CD4-positive, CD25-positive, alpha-beta regulatory T cell (primary cell): ENCODE measurements at regions not wholly inside any gene's neighbourhood (a gene's known extent, or its start where the extent isn't known, plus 50 kb on each side); places are given as distances from the start of the nearest gene placed in this dataset.

Source experiments
- ATAC-seq, 2 donors: fragments of 150-1000 bp; cut with Tn5 transposase; one replicate each; pipeline ENCODE4 v1.10.0; 2021; ENCODE audit warnings: low read depth in 2 of 2, moderate number of reproducible peaks in 2 of 2, moderate library complexity in 1 of 2
- DNase-seq, 3 donors: peaks; one replicate each; pipeline versions ENCODE4 v3.0.0 to v3.0.0-alpha.2; 2012 to 2022; ENCODE audit warnings: mixed read lengths in 1 of 3
- H3K27ac ChIP-seq: one replicate; pipeline ENCODE4 v1.7.0; 2013; ENCODE audit warnings: mild to moderate bottlenecking, low read length; ENCODE audit not compliant: insufficient read depth, poor library complexity, severe bottlenecking
- H3K27me3 ChIP-seq: one replicate; pipeline ENCODE4 v1.7.0; 2013; ENCODE audit warnings: low read length; ENCODE audit not compliant: control insufficient read depth, insufficient read depth
- H3K36me3 ChIP-seq: one replicate; pipeline ENCODE4 v1.7.0; 2013; ENCODE audit warnings: mild to moderate bottlenecking, low read length, moderate library complexity; ENCODE audit not compliant: control insufficient read depth, insufficient read depth
- H3K4me1 ChIP-seq: 2 replicates; pipeline ENCODE4 v1.7.0; 2013; ENCODE audit warnings: mild to moderate bottlenecking, low read length; ENCODE audit not compliant: insufficient read depth, control insufficient read depth, poor library complexity, severe bottlenecking
- H3K4me3 ChIP-seq: one replicate; pipeline ENCODE4 v1.7.0; 2013; ENCODE audit warnings: low read depth, mild to moderate bottlenecking, low read length, moderate library complexity
- H3K9me3 ChIP-seq, 2 experiments: 1 replicate in 1 of 2; 2 replicates in 1 of 2; pipeline ENCODE4 v1.7.0; 2013; ENCODE audit warnings: low read length in 2 of 2, mild to moderate bottlenecking in 1 of 2, moderate library complexity in 1 of 2; ENCODE audit not compliant: control insufficient read depth in 2 of 2
- H3K27ac Mint-ChIP-seq, 3 donors: one replicate each; pipeline ENCODE4 v1.8.0; 2020 to 2022; ENCODE audit warnings: mild to moderate bottlenecking in 3 of 3, mixed read lengths in 3 of 3, moderate library complexity in 2 of 3
- H3K27me3 Mint-ChIP-seq: one replicate; pipeline ENCODE4 v1.8.0; 2022; ENCODE audit warnings: mild to moderate bottlenecking, mixed read lengths
- H3K36me3 Mint-ChIP-seq: one replicate; pipeline ENCODE4 v1.8.0; 2020; ENCODE audit warnings: mixed read lengths
- H3K4me1 Mint-ChIP-seq, 4 donors: one replicate each; pipeline ENCODE4 v1.8.0; 2020 to 2022; ENCODE audit warnings: mixed read lengths in 4 of 4, mild to moderate bottlenecking in 1 of 4
- H3K4me3 Mint-ChIP-seq, 4 donors: one replicate each; pipeline ENCODE4 v1.8.0; 2020 to 2022; ENCODE audit warnings: mild to moderate bottlenecking in 4 of 4, mixed read lengths in 4 of 4, moderate library complexity in 3 of 4
- H3K9me3 Mint-ChIP-seq, 7 donors: one replicate each; pipeline ENCODE4 v1.8.0; 2020 to 2022; ENCODE audit warnings: mixed read lengths in 7 of 7, mild to moderate bottlenecking in 3 of 7, moderate library complexity in 2 of 7

DNA sequence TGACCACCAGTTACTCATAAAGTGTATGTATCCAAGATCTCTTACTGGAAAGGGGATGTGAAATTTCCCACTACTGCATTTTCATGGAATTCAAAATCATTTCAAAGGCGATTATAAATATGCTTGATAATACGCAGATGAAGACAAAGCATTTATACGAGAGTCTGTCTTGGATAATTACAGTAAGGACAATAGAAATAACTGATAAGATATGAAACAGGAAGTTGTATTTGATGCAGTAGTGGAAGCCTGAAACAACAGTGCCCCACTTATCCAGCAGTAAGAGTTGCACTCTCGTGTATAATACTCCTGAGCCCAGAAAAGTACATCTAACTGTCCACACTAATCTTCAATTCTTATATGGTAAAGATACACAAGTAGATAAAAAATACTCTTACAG, 188.7 kb upstream of the POU5F2 start:
- Mint-ChIP-seq H3K36me3 (peaks cover 33% of the 10 kb centered on the region), H3K9me3 (peaks cover 0 to 9% (median 1%) of the 10 kb centered on the region in 7 donors), H3K27ac (no peak overlapping the region), H3K27me3 (no peaks in the 10 kb centered on the region), H3K4me3 (peak overlapping the region in 1 of 4 donors; percentile 27), H3K4me1 (peaks cover 0 to 18% (median 7%) of the 10 kb centered on the region in 4 donors)
- ATAC-seq (no peak), DNase-seq (no peak)
- Histone ChIP-seq H3K4me1 (no peaks in the 10 kb centered on the region), H3K36me3 (peaks cover 6% of the 10 kb centered on the region), H3K9me3 (no peaks in the 10 kb centered on the region), H3K27ac (no peak overlapping the region), H3K4me3 (no peak overlapping the region), H3K27me3 (no peaks in the 10 kb centered on the region)

DNA sequence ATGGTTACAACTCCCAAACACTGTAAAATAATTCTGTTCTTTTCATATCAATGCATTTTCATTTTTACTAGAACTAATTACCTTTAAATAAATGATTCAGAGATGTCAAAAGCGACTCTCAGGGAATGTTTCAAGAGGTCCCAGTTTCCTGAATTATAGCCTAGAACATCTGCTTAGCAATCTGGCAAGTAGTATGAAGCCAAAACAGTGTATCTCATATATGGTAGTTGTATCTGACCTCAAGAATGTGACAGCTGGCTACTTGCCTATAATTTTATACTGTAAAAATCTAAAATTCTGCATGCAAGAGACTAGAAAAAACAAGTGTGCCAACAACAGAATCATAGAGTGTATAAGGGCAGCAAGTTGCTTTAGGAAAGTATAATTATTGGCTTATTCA, 187.7 kb upstream of the POU5F2 start:
- no peaks in the 10 kb centered on the region for H3K27me3 ChIP-seq
- peaks cover 0 to 26% (median 7%) of the 10 kb centered on the region in 4 donors for H3K4me1 Mint-ChIP-seq
- peaks cover 24% of the 10 kb centered on the region for H3K36me3 Mint-ChIP-seq
- no peaks in the 10 kb centered on the region for H3K4me1 ChIP-seq
- H3K27ac ChIP-seq: no peak overlapping the region
- peaks cover 0 to 3% (median 0%) of the 10 kb centered on the region in 7 donors for H3K9me3 Mint-ChIP-seq
- no peak overlapping the region for H3K4me3 Mint-ChIP-seq
- no peaks in the 10 kb centered on the region for H3K9me3 ChIP-seq
- H3K4me3 ChIP-seq: no peak overlapping the region
- H3K27me3 Mint-ChIP-seq: no peaks in the 10 kb centered on the region
- no peak overlapping the region for H3K27ac Mint-ChIP-seq
- ATAC-seq (no peak), DNase-seq (no peak)
- H3K36me3 ChIP-seq: peaks cover 6% of the 10 kb centered on the region

DNA sequence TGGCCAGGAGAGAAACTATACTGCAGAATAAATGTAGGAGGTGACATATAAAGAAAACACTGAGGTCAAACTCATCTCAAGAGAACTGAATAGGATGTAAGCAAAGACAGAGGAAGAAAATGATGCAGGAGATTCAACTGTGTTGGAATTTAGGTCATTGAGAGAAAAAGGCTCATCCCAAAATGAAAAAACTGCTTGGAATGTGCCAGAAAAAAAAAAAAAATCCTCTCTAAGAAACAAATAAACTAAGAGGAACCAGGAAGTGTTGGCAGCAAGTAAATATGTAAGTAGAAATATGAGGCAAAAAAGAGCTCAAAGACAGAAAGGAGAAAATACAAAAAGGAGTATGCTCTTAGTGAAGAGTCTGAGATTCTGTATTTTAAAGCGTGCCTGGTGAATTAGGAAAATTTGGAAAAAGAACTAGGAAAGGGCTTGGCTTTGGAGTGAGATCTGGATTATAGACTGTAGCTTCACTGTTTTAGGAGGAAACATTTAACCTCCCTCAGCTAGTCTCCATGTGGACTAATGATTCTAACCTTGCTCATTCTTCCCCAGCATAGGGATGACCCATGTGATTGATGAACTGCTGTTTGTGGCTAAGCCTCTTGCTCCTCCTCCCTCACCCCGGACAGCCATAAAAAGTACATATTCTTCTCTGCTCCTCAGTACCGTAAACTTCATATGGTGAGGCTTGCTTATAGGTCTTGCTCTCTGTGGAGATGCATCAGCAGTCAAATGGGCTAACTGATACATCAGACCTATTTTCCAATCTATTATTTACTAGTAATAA, 185.6 kb upstream of the POU5F2 start:
- Mint-ChIP-seq H3K4me3 (no peak overlapping the region), H3K27me3 (no peaks in the 10 kb centered on the region), H3K27ac (no peak overlapping the region), H3K36me3 (peaks cover 13% of the 10 kb centered on the region), H3K9me3 (no peaks in the 10 kb centered on the region), H3K4me1 (peaks cover 0 to 17% (median 8%) of the 10 kb centered on the region in 4 donors)
- no peak overlapping the region for H3K27ac ChIP-seq
- no peaks in the 10 kb centered on the region for H3K9me3 ChIP-seq
- H3K4me3 ChIP-seq: no peak overlapping the region
- peaks cover 2% of the 10 kb centered on the region for H3K36me3 ChIP-seq
- H3K27me3 ChIP-seq: no peaks in the 10 kb centered on the region
- H3K4me1 ChIP-seq: no peaks in the 10 kb centered on the region
- ATAC-seq (no peak), DNase-seq (no peak)

DNA sequence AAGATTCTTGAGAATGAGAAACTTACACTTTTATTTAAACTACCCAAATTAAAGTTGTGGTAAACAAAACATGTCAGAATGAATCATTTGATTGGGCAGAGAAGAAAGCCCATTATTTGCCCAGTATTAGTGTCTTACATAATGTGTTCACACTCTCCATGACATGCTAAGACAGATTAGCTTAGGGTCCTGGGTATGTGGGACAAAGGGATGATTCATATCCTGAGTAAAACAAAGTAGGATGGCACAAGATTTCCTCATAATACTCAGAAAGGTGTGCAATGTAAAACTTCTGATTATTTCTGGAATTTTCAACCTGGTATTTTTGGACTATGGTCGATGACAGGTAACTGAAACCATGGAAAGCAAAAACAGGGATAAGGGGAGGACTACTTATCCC, 183.9 kb upstream of the POU5F2 start:
- Mint-ChIP-seq H3K4me1 (peaks cover 2 to 16% (median 10%) of the 10 kb centered on the region in 4 donors), H3K36me3 (peaks cover 17% of the 10 kb centered on the region), H3K27ac (no peak overlapping the region), H3K27me3 (no peaks in the 10 kb centered on the region), H3K9me3 (no peaks in the 10 kb centered on the region), H3K4me3 (no peak overlapping the region)
- Histone ChIP-seq H3K27me3 (no peaks in the 10 kb centered on the region), H3K27ac (no peak overlapping the region), H3K36me3 (peaks cover 2% of the 10 kb centered on the region), H3K4me3 (no peak overlapping the region), H3K4me1 (no peaks in the 10 kb centered on the region), H3K9me3 (no peaks in the 10 kb centered on the region)
- ATAC-seq: no peak
- DNase-seq: no peak

DNA sequence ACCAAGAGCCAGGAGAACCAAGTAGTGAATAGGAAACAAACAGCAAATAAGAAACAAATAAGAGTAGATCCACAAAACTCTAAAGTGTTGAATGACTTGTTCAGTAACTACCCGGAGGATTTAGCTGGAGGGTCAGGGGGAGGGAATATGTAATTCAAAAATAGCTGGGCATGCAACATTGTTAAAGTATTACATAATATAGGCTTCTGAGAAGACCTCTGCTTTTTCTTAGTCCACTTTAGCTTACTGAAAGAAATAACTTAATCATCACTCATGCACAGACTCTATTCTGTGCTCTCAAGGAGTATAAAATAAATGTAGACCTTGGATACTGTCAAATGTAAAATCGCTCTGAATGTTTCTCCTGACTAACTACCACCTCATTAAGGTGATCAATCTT, 183.2 kb upstream of the POU5F2 start:
- no peaks in the 10 kb centered on the region for H3K9me3 ChIP-seq
- no peaks in the 10 kb centered on the region for H3K27me3 ChIP-seq
- DNase-seq: no peak
- H3K27ac Mint-ChIP-seq: no peak overlapping the region
- no peaks in the 10 kb centered on the region for H3K27me3 Mint-ChIP-seq
- H3K4me1 ChIP-seq: no peaks in the 10 kb centered on the region
- H3K4me1 Mint-ChIP-seq: peaks cover 2 to 14% (median 10%) of the 10 kb centered on the region in 4 donors
- H3K36me3 Mint-ChIP-seq: peaks cover 17% of the 10 kb centered on the region
- peaks cover 2% of the 10 kb centered on the region for H3K36me3 ChIP-seq
- no peak overlapping the region for H3K4me3 ChIP-seq
- no peak overlapping the region for H3K4me3 Mint-ChIP-seq
- no peak overlapping the region for H3K27ac ChIP-seq
- no peaks in the 10 kb centered on the region for H3K9me3 Mint-ChIP-seq
- no peak for ATAC-seq

DNA sequence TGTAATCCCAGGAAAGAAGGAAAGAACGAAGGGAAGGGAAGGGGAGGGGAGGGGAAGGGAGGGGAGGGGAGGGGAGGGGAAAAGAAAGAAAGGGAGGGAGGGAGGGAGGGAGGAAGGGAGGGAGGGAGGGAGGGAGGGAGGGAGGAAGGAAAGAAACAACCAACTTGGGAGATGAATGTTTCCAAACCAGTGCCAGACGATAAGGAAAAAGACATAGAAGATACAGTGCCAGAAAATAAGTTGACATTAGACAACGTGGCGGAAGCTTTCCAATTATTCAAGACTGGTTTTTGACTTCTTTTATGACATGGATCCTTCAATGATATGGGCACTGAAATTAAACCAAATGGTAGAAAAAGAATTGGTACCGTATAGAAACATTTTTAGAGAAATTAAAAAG, 181.2 kb upstream of the POU5F2 start:
- Mint-ChIP-seq H3K9me3 (no peaks in the 10 kb centered on the region), H3K4me3 (no peak overlapping the region), H3K4me1 (peaks cover under 1 to 14% (median 9%) of the 10 kb centered on the region in 4 donors), H3K27me3 (no peaks in the 10 kb centered on the region), H3K27ac (no peak overlapping the region), H3K36me3 (peaks cover 15% of the 10 kb centered on the region)
- no peak overlapping the region for H3K27ac ChIP-seq
- H3K27me3 ChIP-seq: no peaks in the 10 kb centered on the region
- no peak overlapping the region for H3K4me3 ChIP-seq
- H3K9me3 ChIP-seq: no peaks in the 10 kb centered on the region
- H3K36me3 ChIP-seq: peaks cover 2% of the 10 kb centered on the region
- DNase-seq: no peak
- H3K4me1 ChIP-seq: no peaks in the 10 kb centered on the region
- ATAC-seq: no peak

DNA sequence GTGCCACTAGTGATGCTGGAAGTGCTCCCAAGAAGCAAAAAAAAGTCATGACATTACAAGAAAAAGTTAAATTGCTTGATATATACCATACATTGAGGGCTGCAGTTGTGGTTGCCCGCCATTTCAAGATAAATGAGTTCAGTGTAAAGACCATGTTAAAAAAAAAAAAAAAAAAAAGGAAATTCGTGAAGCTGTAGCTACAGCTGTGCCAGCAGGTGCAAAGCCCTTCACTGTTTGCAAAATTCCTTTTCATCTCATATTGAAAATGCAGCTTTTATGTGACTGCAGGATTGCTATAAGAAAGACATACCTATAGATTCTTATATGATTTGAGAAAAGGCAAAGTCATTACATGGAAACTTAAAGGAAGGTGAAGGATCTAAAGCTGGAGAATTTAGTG, 179.6 kb upstream of the POU5F2 start:
- Mint-ChIP-seq H3K9me3 (no peaks in the 10 kb centered on the region), H3K4me3 (no peak overlapping the region), H3K27ac (no peak overlapping the region), H3K4me1 (peaks cover 0 to 14% (median 8%) of the 10 kb centered on the region in 4 donors), H3K36me3 (peaks cover 6% of the 10 kb centered on the region), H3K27me3 (no peaks in the 10 kb centered on the region)
- no peaks in the 10 kb centered on the region for H3K36me3 ChIP-seq
- DNase-seq (no peak), ATAC-seq (no peak)
- H3K4me3 ChIP-seq: no peak overlapping the region
- no peaks in the 10 kb centered on the region for H3K9me3 ChIP-seq
- no peaks in the 10 kb centered on the region for H3K27me3 ChIP-seq
- no peak overlapping the region for H3K27ac ChIP-seq
- H3K4me1 ChIP-seq: no peaks in the 10 kb centered on the region

DNA sequence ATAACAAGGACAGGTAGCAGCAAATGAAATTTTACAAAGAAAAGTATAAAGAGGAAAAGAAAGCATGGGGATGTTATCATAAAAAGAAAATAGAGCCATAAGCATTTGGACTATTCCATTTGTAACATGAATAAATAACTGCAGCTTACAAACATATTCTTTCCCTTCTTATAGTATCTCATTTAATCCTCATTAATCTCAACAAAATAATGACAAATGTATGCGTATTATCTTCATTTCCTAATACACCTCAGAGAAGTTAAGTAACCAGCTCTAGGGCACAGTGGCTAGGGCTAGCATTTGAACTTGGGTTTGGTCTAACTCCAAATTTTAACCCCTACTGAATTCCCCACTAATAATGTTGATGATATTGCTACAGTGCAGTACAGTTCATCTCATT, 175.5 kb upstream of the POU5F2 start:
- Histone ChIP-seq H3K4me3 (no peak overlapping the region), H3K9me3 (no peaks in the 10 kb centered on the region), H3K4me1 (no peaks in the 10 kb centered on the region), H3K27ac (no peak overlapping the region), H3K27me3 (no peaks in the 10 kb centered on the region), H3K36me3 (no peaks in the 10 kb centered on the region)
- ATAC-seq (no peak), DNase-seq (no peak)
- Mint-ChIP-seq H3K4me1 (peaks cover 0 to 7% (median under 1%) of the 10 kb centered on the region in 4 donors), H3K9me3 (no peaks in the 10 kb centered on the region), H3K27ac (peak overlapping the region in 1 of 3 donors; percentile 32), H3K36me3 (peaks cover 9% of the 10 kb centered on the region), H3K4me3 (no peak overlapping the region), H3K27me3 (no peaks in the 10 kb centered on the region)
